ENCODE measurements at regions not wholly inside any gene's neighbourhood (a gene's known extent, or its start where the extent isn't known, plus 50 kb on each side); places are given as distances from the start of the nearest gene placed in this dataset.

DNA sequence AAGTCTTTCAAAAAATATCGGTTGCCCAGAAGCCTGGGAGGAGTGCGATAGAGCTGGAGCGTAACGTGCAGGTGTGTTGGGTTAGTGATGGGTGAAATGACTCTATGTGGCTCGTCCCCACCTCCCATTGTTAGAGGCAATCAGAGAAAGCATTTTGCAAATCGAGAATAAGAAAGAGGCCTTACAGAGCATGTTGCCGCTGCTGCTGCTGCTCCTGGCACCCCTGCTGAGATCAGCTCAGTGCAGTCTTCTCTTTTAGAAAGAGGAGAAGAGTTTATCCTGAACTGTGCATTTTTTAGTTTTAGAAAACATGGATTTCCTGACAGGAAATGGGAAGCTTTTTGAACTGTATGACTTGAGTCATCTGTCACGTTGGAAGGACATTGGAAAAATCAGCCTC is 774.5 kb upstream of the RBFOX1 start:
- TF ChIP-seq POLR2A (IDR thresholded peaks at IDR 0.05) = no peak
- no peak for TF ChIP-seq CTCF (IDR thresholded peaks at IDR 0.05)

Data from heart left ventricle (tissue), 13 donors.